HG03064 (cell line): ENCODE measurements at regions not wholly inside any gene's neighbourhood (a gene's known extent, or its start where the extent isn't known, plus 50 kb on each side); places are given as distances from the start of the nearest gene placed in this dataset.
"Not testable (repeated sequence)": the region's sequence is repeated elsewhere in the genome, so short reads cannot be mapped to it uniquely, and the experiment has no call there.

Experiments
- ATAC-seq: cut with Tn5 transposase; IDR thresholded peaks from one replicate; pipeline ENCODE4 v1.9.1; 2021; ENCODE audit warnings: low read depth; ENCODE audit not compliant: unreplicated experiment

- ATAC-seq, result peak; percentile 99
Observed at GRCh38 chr4:170259631-170260153, 169.9 kb upstream of the AADAT start.

- ATAC-seq, result no peak
Observed at GRCh38 chr4:170256807-170257206, 167.1 kb upstream of the AADAT start.

DNA sequence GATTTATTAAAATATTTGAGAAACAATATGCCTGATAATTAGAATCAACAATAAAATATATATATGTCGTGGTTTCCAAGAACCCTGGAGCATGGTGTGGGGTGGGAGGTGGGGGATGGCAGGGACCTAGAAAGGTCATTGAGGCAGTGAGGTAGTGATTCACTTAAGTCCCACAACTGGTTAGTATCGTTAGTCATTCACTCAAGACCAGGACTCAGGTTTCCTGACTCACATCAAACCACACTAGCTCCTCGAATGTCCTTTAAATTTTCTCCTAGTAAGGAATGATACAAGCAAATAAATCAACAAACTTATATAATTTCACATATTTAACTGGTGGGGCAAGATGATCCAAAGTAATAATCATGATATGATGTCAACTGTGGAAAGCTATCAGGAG lies 158.8 kb upstream of the AADAT start:
- ATAC-seq, result no peak

DNA sequence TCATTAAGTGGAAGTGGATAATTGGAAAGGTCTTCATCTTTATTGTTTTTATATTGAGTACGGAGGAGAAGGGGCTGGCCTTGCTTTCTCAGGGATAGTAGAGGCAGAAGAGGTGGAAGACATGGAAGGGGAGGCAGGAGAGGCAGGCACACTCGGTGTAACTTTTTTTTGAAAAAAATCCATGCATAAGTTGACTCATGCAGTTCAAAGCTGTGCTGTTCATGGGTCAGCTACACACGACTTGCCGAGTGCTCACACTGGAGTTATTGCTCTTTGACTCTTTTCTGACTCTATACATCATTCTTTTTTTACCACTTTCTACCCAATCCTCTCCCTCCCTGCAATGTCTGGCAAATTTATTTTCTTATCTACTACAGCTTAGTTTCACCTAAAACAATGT lies 158.3 kb upstream of the AADAT start:
- no peak for ATAC-seq

- no peak for ATAC-seq
Observed at GRCh38 chr4:170247596-170247995, 157.8 kb upstream of the AADAT start.

DNA sequence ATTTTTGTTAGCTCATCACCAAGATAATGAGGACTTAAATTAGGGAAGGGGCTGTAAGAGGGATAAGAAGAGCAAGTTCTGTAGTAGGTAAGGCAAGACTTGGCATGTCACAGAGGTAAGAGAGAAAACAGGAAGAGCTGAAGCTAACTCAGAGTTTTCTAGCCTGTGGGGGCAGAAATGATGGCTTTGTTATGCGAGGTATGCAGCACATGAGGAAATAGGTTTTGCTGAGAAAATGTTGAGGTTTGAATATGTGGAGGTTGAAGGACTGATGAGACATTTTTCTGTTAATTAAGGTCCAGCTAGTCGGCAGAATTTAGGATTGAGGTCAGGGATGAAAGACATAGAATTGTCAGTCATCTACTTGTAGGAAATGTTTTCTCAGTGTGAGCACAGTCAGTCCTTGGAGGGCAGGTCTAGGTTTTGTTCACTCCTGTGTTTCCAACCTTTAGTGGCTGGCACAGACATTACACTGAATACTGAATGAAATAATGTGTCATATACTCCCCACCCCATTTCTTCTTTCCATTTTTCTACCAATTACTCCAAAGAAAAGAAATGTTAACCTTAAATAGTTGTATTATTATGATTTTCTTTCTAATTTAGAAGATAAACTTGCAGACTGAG lies 154.0 kb upstream of the AADAT start:
- no peak for ATAC-seq

DNA sequence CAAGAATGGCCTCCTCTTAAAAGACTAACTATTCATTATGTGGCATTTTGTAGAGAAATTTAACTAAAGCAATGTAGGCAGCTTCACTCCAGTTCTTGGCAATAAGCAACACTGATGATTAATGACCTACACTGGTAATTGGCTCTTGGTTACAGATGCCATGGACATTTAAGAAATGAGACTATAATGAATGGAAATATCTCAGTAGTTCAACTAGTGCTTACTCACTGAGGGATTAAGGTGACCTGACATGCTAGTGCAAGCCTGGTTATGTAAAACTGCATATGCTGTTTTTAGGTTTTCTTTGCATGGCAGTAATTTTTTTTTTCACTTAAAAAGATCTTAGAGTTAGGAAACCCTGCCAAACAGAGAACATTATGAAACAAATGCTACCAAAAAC lies 152.7 kb upstream of the AADAT start:
- ATAC-seq, result no peak

DNA sequence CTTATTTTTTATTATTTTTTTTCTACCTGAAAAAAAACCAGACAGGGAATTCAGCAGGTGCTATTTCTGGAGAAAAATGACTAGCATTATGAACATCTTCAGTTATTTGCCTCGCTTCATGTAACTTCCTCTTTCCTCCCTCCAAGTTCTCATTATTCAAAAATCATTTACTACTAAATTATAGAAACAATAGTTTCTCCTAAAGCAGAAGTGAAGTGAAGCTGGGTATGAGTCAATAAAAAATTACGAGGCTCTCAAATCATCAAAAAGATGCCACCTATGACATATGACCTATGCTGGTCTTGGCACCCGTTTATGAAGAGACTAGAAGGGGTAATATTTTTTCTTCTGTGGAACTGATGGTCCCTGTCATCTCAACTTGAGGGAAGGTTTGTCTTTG lies 145.0 kb upstream of the AADAT start:
- ATAC-seq, result no peak

DNA sequence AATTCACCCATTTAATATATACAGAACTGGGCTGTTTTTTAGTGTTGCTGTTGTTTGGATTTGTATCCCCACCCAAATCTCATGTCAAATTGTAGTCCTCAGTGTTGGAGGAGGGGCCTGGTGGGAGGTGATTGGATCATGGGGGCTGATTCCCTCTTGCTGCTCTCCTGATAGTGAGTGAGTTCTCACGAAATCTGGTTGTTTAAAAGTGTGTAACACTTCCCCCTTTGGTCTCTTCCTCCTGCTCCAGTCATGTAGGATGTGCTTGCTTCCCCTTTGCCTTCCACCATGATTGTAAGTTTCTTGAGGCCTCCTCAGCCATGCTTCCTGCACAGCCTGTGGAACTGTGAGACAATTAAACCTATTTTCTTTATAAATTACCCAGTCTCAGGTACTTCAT lies 141.6 kb upstream of the AADAT start:
- ATAC-seq, result no peak

DNA sequence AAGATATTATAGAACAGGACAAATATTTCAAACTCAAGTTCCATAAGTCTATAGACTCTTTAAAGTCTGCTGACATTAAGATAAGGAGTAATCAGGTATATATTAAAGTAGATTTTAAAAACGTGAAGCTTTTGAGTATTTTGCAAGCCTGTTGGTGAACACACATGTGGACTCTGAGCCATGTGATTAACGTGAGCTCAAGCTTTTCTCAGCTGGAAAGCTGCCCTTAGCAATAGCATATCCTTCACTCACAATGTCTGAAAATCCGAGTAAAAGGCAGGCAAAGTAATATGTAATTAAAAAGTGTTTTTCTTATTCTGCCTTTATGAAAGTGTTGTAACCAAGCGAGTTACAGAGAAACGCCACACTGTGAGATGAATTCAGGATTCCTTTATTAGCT lies 140.5 kb upstream of the AADAT start:
- no peak for ATAC-seq

DNA sequence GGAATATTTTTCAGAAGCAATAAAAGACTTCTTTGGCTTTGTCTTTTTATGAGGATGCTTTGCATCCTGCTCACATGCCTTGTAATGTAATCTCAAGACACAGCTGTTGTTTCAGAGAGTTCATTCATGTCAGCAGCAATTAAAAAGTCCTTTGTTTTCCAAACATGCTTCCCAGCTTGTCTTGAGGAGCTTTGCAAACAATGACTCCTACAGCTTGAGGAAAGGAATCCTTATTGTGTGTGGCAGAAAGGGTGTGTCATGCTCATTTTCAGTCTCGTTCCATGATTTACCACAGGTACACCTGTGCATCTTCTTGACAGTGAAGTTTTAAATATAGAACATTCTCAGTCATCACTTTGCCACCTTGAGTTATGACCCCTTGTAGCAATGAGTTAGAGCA lies 139.2 kb upstream of the AADAT start:
- ATAC-seq, result no peak

- ATAC-seq, result no peak
Observed at GRCh38 chr4:170227928-170228327, 138.2 kb upstream of the AADAT start.

- no peak for ATAC-seq
Observed at GRCh38 chr4:170226288-170226687, 136.5 kb upstream of the AADAT start.

- ATAC-seq, result no peak
Observed at GRCh38 chr4:170214731-170215130, 125.0 kb upstream of the AADAT start.

- no peak for ATAC-seq
Observed at GRCh38 chr4:170214101-170214500, 124.3 kb upstream of the AADAT start.

- ATAC-seq, result no peak
Observed at GRCh38 chr4:170202721-170203120, 113.0 kb upstream of the AADAT start.

GRCh38 chr4:170198747-170199146 lies 109.0 kb upstream of the AADAT start:
- no peak for ATAC-seq

DNA sequence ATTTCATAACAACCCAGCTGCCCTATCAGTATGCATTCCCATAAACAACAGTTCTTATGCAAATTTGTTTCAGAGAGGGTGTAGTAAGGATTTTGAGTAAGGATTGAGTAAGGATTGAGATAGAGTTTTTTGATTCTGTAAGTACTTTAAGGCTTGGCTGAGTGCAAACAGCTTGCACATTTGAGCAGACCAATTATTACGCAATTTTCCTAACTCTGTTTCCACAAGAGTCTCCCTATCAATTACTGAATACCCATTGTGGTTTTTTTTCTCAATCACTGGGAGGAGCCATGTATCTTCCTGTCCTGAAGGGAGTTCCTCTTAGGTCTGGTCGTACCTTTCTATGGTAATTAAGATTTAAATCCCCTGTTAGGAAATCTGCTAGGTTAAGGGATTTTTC lies 105.0 kb upstream of the AADAT start:
- ATAC-seq, result not testable (repeated sequence)

DNA sequence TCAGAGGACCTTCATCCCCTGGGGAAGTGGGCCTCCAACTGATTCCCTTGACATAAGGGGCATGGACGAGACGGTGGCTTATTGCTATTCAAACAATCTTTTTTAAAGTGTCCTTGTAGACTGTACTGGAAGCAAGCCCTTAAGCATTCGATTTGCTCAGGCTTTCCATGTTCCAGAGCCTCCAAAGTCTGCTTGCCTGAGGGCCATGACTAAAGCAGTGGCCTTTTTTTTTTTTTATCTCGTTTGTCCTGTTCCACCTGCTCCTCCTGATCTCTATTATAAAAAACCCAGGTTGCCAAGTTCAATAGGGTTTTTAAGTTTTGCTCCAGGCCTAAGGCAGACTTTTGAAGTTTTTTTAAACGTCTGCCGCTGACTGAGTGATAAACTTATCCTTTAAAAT lies 103.7 kb upstream of the AADAT start:
- no peak for ATAC-seq

- no peak for ATAC-seq
Observed at GRCh38 chr4:170190265-170190664, 100.5 kb upstream of the AADAT start.

DNA sequence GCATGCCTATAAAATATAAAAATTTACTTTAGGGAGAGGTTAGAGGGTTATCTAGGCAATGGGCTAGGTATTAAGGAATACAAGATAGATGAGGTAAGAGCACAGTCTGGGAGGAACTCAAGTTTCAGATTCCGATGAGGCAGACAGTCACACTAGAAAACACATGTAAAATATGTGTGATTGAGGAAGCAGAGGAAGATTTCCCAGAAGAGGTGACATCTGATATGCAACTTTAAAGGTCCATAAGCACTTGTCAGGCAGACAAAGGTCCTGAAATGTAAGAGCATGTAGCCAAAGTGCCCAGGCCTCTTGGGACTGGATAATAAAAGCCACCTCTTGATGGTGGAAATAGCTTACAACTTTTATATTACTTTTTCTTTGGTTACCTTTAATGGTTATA lies 81.1 kb upstream of the AADAT start:
- ATAC-seq, result no peak

DNA sequence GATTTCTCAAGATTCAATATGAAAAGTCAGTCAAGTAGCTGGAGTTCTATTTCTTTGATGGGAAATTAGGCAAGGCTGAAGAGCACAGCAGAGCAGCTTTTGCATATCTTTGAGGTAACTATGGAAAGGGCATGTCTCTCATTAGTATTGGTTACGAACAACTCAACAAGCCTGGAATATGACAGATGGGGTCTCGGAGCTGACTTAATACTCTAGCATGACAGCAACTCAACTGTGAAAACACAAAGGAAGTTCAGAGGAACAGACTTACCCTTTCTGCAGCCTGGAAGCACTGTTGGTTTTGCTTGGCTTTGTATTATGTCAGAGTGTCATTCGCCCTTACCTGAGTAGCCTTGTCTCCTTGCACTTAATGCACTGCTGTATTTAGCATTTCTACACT lies 79.9 kb upstream of the AADAT start:
- no peak for ATAC-seq

- no peak for ATAC-seq
Observed at GRCh38 chr4:170167678-170168077, 77.9 kb upstream of the AADAT start.
